Retinal pigment epithelial cell (primary cell): ENCODE measurements at regions not wholly inside any gene's neighbourhood (a gene's known extent, or its start where the extent isn't known, plus 50 kb on each side); places are given as distances from the start of the nearest gene placed in this dataset.

ENCODE experiments used
- DNase-seq: peaks from one replicate; pipeline ENCODE4 v3.0.0-alpha.2; 2010; ENCODE audit warnings: low read depth
- H3K4me3 ChIP-seq: 2 replicates; pipeline ENCODE4 v1.5.1; 2011; ENCODE audit warnings: mild to moderate bottlenecking, low read length, control low read depth, moderate library complexity
- CTCF ChIP-seq: conservative IDR thresholded peaks from 2 replicates; pipeline ENCODE4 v1.5.1; 2011; ENCODE audit warnings: low read depth, low read length, control low read depth, inconsistent platforms

GRCh38 chr1:5265438-5266075 lies 611.1 kb downstream of the AJAP1 start:
- no peak for TF ChIP-seq CTCF
- H3K4me3 ChIP-seq: no peak overlapping the region
- DNase-seq: no peak

GRCh38 chr1:5264476-5264875 lies 610.1 kb downstream of the AJAP1 start:
- TF ChIP-seq CTCF: no peak
- no peak overlapping the region for H3K4me3 ChIP-seq
- DNase-seq: no peak

GRCh38 chr1:5256793-5257192 lies 602.4 kb downstream of the AJAP1 start:
- DNase-seq: no peak
- no peak overlapping the region for H3K4me3 ChIP-seq
- no peak for TF ChIP-seq CTCF

GRCh38 chr1:5254975-5255374 lies 600.6 kb downstream of the AJAP1 start:
- no peak overlapping the region for H3K4me3 ChIP-seq
- no peak for DNase-seq
- no peak for TF ChIP-seq CTCF

- H3K4me3 ChIP-seq: no peak overlapping the region
- DNase-seq: no peak
- TF ChIP-seq CTCF: no peak
Observed at GRCh38 chr1:5254131-5254725, 599.8 kb downstream of the AJAP1 start.

- no peak for TF ChIP-seq CTCF
- no peak overlapping the region for H3K4me3 ChIP-seq
- no peak for DNase-seq
Observed at GRCh38 chr1:5253036-5253435, 598.6 kb downstream of the AJAP1 start.

GRCh38 chr1:5250336-5250735 lies 595.9 kb downstream of the AJAP1 start:
- no peak for DNase-seq
- TF ChIP-seq CTCF: no peak
- no peak overlapping the region for H3K4me3 ChIP-seq
